MM.1S (cell line): ENCODE measurements at regions not wholly inside any gene's neighbourhood (a gene's known extent, or its start where the extent isn't known, plus 50 kb on each side); places are given as distances from the start of the nearest gene placed in this dataset.

Experiments
- DNase-seq: peaks from one replicate; pipeline ENCODE4 v3.0.0-alpha.2; 2015
- H2AFZ ChIP-seq: fragments of 300-600 bp; sonication (generic); 2 replicates; pipeline ENCODE4 v1.6.0; 2016; ENCODE audit warnings: antibody characterized with exemption, low read length
- H3F3A ChIP-seq: fragments of 300-600 bp; sonication (generic); 2 replicates; pipeline ENCODE4 v1.6.1; 2016; ENCODE audit warnings: mild to moderate bottlenecking, antibody characterized with exemption, low read length, moderate library complexity, mixed read lengths; ENCODE audit not compliant: insufficient read depth
- H3K27ac ChIP-seq: fragments of 300-600 bp; sonication (generic); 2 replicates; pipeline ENCODE4 v1.5.1; 2016; ENCODE audit warnings: mild to moderate bottlenecking, low read length
- H3K27me3 ChIP-seq: fragments of 300-600 bp; sonication (generic); replicated peaks from 2 replicates; pipeline ENCODE4 v1.6.0; 2016; ENCODE audit warnings: low read length; ENCODE audit not compliant: insufficient read depth
- H3K36me3 ChIP-seq: fragments of 300-600 bp; sonication (generic); replicated peaks from 2 replicates; pipeline ENCODE4 v1.6.1; 2016; ENCODE audit warnings: mild to moderate bottlenecking, low read length, mixed read lengths; ENCODE audit not compliant: insufficient read depth
- H3K4me1 ChIP-seq: fragments of 300-600 bp; sonication (generic); 2 replicates; pipeline ENCODE4 v1.6.1; 2016; ENCODE audit warnings: low read length, mixed read lengths
- H3K4me2 ChIP-seq: fragments of 300-600 bp; sonication (generic); 2 replicates; pipeline ENCODE4 v1.6.0; 2016; ENCODE audit warnings: low read depth, low read length
- H3K4me3 ChIP-seq: fragments of 300-600 bp; sonication (generic); 2 replicates; pipeline ENCODE4 v1.5.1; 2016; ENCODE audit warnings: low read length, mixed read lengths
- H3K79me2 ChIP-seq: fragments of 300-600 bp; sonication (generic); 2 replicates; pipeline ENCODE4 v1.6.1; 2016; ENCODE audit warnings: mixed run types, low read length, mixed read lengths
- H3K9ac ChIP-seq: fragments of 300-600 bp; sonication (generic); 2 replicates; pipeline ENCODE4 v1.6.1; 2016; ENCODE audit warnings: low read length, mixed read lengths
- H3K9me2 ChIP-seq: fragments of 300-600 bp; sonication (generic); replicated peaks from 2 replicates; pipeline ENCODE4 v1.6.1; 2016; ENCODE audit warnings: mild to moderate bottlenecking, low read length, mixed read lengths; ENCODE audit not compliant: insufficient read depth
- H3K9me3 ChIP-seq: fragments of 300-600 bp; sonication (generic); replicated peaks from 2 replicates; pipeline ENCODE4 v1.6.1; 2016; ENCODE audit warnings: mild to moderate bottlenecking, low read length, mixed read lengths; ENCODE audit not compliant: insufficient read depth
- H4K20me1 ChIP-seq: fragments of 300-600 bp; sonication (generic); 2 replicates; pipeline ENCODE4 v1.6.1; 2016; ENCODE audit warnings: mild to moderate bottlenecking, low read length, moderate library complexity, mixed read lengths; ENCODE audit not compliant: insufficient read depth
- CTCF ChIP-seq: fragments of 300-600 bp; sonication (generic); IDR thresholded peaks from 2 replicates; pipeline ENCODE4 v1.5.1; 2016; ENCODE audit warnings: antibody characterized with exemption, low read length, mixed read lengths
- EZH2 ChIP-seq: fragments of 300-600 bp; sonication (generic); optimal IDR thresholded peaks from 2 replicates; pipeline ENCODE3; 2017; ENCODE audit warnings: low read depth, mild to moderate bottlenecking, antibody characterized with exemption, low read length, mixed read lengths
- EZH2phosphoT487 ChIP-seq: fragments of 300-600 bp; sonication (generic); IDR thresholded peaks from 2 replicates; pipeline ENCODE4 v1.6.1; 2018; ENCODE audit warnings: antibody characterized with exemption, low read length

- Histone ChIP-seq H2AFZ (no peak overlapping the region), H3K9me2 (no peaks in the 10 kb centered on the region), H3K4me2 (no peak overlapping the region), H3K9ac (no peak overlapping the region), H4K20me1 (no peaks in the 10 kb centered on the region), H3K79me2 (no peaks in the 10 kb centered on the region), H3K27ac (no peak overlapping the region), H3K4me3 (no peak overlapping the region), H3F3A (no peaks in the 10 kb centered on the region), H3K9me3 (no peaks in the 10 kb centered on the region), H3K4me1 (no peaks in the 10 kb centered on the region), H3K36me3 (no peaks in the 10 kb centered on the region), H3K27me3 (no peaks in the 10 kb centered on the region)
- no peak for TF ChIP-seq CTCF
- no peak for TF ChIP-seq EZH2phosphoT487
- TF ChIP-seq EZH2: no peak
- DNase-seq: no peak
Observed at GRCh38 chr2:117086174-117086942, 728.1 kb upstream of the DDX18 start.

GRCh38 chr2:117086943-117087250 lies 727.6 kb upstream of the DDX18 start:
- no peak for TF ChIP-seq EZH2
- no peak for TF ChIP-seq CTCF
- no peak for TF ChIP-seq EZH2phosphoT487
- no peak overlapping the region for H3K4me2 ChIP-seq
- no peaks in the 10 kb centered on the region for H3K36me3 ChIP-seq

GRCh38 chr2:117087535-117088291 lies 726.8 kb upstream of the DDX18 start:
- no peak for DNase-seq
- Histone ChIP-seq H3K4me1 (no peaks in the 10 kb centered on the region), H3K27ac (no peak overlapping the region), H3K36me3 (no peaks in the 10 kb centered on the region), H2AFZ (no peak overlapping the region), H3K4me2 (no peak overlapping the region), H3K27me3 (no peaks in the 10 kb centered on the region), H4K20me1 (no peaks in the 10 kb centered on the region), H3F3A (no peaks in the 10 kb centered on the region), H3K9me2 (no peaks in the 10 kb centered on the region), H3K9me3 (no peaks in the 10 kb centered on the region), H3K9ac (no peak overlapping the region), H3K79me2 (no peaks in the 10 kb centered on the region), H3K4me3 (no peak overlapping the region)
- no peak for TF ChIP-seq EZH2phosphoT487

More at GRCh38 chr2:117086943-117087250, 727.6 kb upstream of the DDX18 start:
- Histone ChIP-seq H3F3A (no peaks in the 10 kb centered on the region), H3K9ac (no peak overlapping the region), H3K27ac (no peak overlapping the region), H3K4me1 (no peaks in the 10 kb centered on the region), H2AFZ (no peak overlapping the region), H3K27me3 (no peaks in the 10 kb centered on the region), H4K20me1 (no peaks in the 10 kb centered on the region), H3K79me2 (no peaks in the 10 kb centered on the region), H3K9me3 (no peaks in the 10 kb centered on the region), H3K9me2 (no peaks in the 10 kb centered on the region), H3K4me3 (no peak overlapping the region)
- DNase-seq: no peak
